ENCODE measurements at regions not wholly inside any gene's neighbourhood (a gene's known extent, or its start where the extent isn't known, plus 50 kb on each side); places are given as distances from the start of the nearest gene placed in this dataset.
"Not testable (repeated sequence)": the region's sequence is repeated elsewhere in the genome, so short reads cannot be mapped to it uniquely, and the experiment has no call there.

GRCh38 chr3:159052494-159052893 is 250.6 kb downstream of the MFSD1 start:
- DNase-seq, result not testable (repeated sequence)

GRCh38 chr3:159057621-159058020 is 255.8 kb downstream of the MFSD1 start:
- DNase-seq, result no peak

- DNase-seq, result no peak
Observed at GRCh38 chr3:159058859-159059258, 257.0 kb downstream of the MFSD1 start.

GRCh38 chr3:159059395-159059794 is 257.5 kb downstream of the MFSD1 start:
- no peak for DNase-seq

- no peak for DNase-seq
Observed at GRCh38 chr3:159062734-159063410, 261.0 kb downstream of the MFSD1 start.

GRCh38 chr3:159069091-159069490 is 267.2 kb downstream of the MFSD1 start, which contains the start of gene IQCJ:
IQCJ (plus strand) TSS chr3:159069319.
- DNase-seq, result no peak

GRCh38 chr3:159069866-159070425 is 268.1 kb downstream of the MFSD1 start:
- DNase-seq, result no peak

GRCh38 chr3:159074756-159075701 is 273.2 kb downstream of the MFSD1 start:
- no peak for DNase-seq

- no peak for DNase-seq
Observed at GRCh38 chr3:159077860-159078259, 276.0 kb downstream of the MFSD1 start.

GRCh38 chr3:159080256-159080655 is 278.4 kb downstream of the MFSD1 start:
- no peak for DNase-seq

GRCh38 chr3:159080821-159081220 is 279.0 kb downstream of the MFSD1 start:
- no peak for DNase-seq

GRCh38 chr3:159082519-159082918 is 280.7 kb downstream of the MFSD1 start:
- no peak for DNase-seq

GRCh38 chr3:159091936-159092335 is 290.1 kb downstream of the MFSD1 start:
- no peak for DNase-seq

GRCh38 chr3:159102001-159102400 is 300.1 kb downstream of the MFSD1 start:
- no peak for DNase-seq

- DNase-seq, result no peak
Observed at GRCh38 chr3:159112724-159113123, 310.9 kb downstream of the MFSD1 start.

GRCh38 chr3:159113221-159113875 is 311.5 kb downstream of the MFSD1 start:
- DNase-seq, result no peak

- DNase-seq, result no peak
Observed at GRCh38 chr3:159114582-159114981, 312.7 kb downstream of the MFSD1 start.

GRCh38 chr3:159123877-159124276 is 322.0 kb downstream of the MFSD1 start:
- DNase-seq, result no peak

- DNase-seq, result no peak
Observed at GRCh38 chr3:159126261-159127020, 324.6 kb downstream of the MFSD1 start.

GRCh38 chr3:159127021-159127392 is 325.2 kb downstream of the MFSD1 start:
- DNase-seq, result no peak

- no peak for DNase-seq
Observed at GRCh38 chr3:159128628-159129027, 326.8 kb downstream of the MFSD1 start.

GRCh38 chr3:159130108-159130507 is 328.3 kb downstream of the MFSD1 start:
- no peak for DNase-seq
